ENCODE measurements at regions not wholly inside any gene's neighbourhood (a gene's known extent, or its start where the extent isn't known, plus 50 kb on each side); places are given as distances from the start of the nearest gene placed in this dataset.

DNA sequence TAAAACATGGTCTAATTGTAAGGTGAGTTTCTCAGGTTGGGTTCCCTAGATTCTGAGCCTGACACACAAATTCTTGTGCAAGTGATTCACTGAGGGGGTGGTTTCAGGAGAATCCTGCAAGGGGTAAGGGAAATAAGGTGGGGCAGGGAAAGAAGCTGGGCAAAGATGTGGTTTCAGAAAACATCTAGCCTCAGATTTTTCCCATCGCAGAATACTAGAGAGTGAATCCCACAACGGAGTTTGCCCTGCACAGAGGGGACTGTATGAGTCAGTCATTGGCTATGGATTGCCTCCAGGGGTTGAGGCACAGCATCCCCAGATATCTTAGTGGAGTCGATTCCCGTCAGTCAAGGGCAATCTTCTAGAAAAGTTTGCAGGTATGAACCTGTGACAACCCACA lies 65.2 kb downstream of the PRL start:
- no peak for TF ChIP-seq EP300 (IDR thresholded peaks at IDR 0.05; ENCODE audit: borderline replicate concordance)
- TF ChIP-seq EGR1 (IDR thresholded peaks at IDR 0.05) = no peak
- TF ChIP-seq TAF1 (IDR thresholded peaks at IDR 0.05; ENCODE audit: low read depth) = no peak
- TF ChIP-seq RAD21 (IDR thresholded peaks at IDR 0.05; ENCODE audit: low read depth) = no peak
- TF ChIP-seq, protein P1, sequence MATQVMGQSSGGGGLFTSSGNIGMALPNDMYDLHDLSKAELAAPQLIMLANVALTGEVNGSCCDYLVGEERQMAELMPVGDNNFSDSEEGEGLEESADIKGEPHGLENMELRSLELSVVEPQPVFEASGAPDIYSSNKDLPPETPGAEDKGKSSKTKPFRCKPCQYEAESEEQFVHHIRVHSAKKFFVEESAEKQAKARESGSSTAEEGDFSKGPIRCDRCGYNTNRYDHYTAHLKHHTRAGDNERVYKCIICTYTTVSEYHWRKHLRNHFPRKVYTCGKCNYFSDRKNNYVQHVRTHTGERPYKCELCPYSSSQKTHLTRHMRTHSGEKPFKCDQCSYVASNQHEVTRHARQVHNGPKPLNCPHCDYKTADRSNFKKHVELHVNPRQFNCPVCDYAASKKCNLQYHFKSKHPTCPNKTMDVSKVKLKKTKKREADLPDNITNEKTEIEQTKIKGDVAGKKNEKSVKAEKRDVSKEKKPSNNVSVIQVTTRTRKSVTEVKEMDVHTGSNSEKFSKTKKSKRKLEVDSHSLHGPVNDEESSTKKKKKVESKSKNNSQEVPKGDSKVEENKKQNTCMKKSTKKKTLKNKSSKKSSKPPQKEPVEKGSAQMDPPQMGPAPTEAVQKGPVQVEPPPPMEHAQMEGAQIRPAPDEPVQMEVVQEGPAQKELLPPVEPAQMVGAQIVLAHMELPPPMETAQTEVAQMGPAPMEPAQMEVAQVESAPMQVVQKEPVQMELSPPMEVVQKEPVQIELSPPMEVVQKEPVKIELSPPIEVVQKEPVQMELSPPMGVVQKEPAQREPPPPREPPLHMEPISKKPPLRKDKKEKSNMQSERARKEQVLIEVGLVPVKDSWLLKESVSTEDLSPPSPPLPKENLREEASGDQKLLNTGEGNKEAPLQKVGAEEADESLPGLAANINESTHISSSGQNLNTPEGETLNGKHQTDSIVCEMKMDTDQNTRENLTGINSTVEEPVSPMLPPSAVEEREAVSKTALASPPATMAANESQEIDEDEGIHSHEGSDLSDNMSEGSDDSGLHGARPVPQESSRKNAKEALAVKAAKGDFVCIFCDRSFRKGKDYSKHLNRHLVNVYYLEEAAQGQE (IDR thresholded peaks at IDR 0.05; ENCODE audit: low read depth) = no peak
- TF ChIP-seq TCF12 (IDR thresholded peaks at IDR 0.05; ENCODE audit: low read depth) = no peak
